Nephron (organoid): ENCODE measurements at regions not wholly inside any gene's neighbourhood (a gene's known extent, or its start where the extent isn't known, plus 50 kb on each side); places are given as distances from the start of the nearest gene placed in this dataset.

Experiments
- H3K27ac Mint-ChIP-seq, 3 experiments: 2 replicates each; pipeline ENCODE4 v1.8.0; 2020; ENCODE audit warnings: mixed read lengths in 3 of 3, mild to moderate bottlenecking in 2 of 3, moderate library complexity in 1 of 3
- H3K27me3 Mint-ChIP-seq: 2 replicates; pipeline ENCODE4 v1.8.0; 2021; ENCODE audit warnings: low read depth, mild to moderate bottlenecking, moderate library complexity, mixed read lengths
- H3K36me3 Mint-ChIP-seq: 2 replicates; pipeline ENCODE4 v1.8.0; 2020; ENCODE audit warnings: low read depth, mixed read lengths
- H3K4me1 Mint-ChIP-seq: 2 replicates; pipeline ENCODE4 v1.8.0; 2020; ENCODE audit warnings: mixed read lengths
- H3K4me3 Mint-ChIP-seq, 3 experiments: 2 replicates each; pipeline ENCODE4 v1.8.0; 2020; ENCODE audit warnings: mild to moderate bottlenecking in 3 of 3, mixed read lengths in 3 of 3, moderate library complexity in 2 of 3
- H3K9me3 Mint-ChIP-seq: 2 replicates; pipeline ENCODE4 v1.8.0; 2020; ENCODE audit warnings: mixed read lengths
- CTCF ChIP-seq, 3 experiments: fragments of 200-600 bp; sonication (generic); IDR thresholded peaks; one replicate each; pipeline ENCODE4 v1.5.0; 2021; ENCODE audit warnings: antibody characterized with exemption in 3 of 3; ENCODE audit not compliant: unreplicated experiment in 3 of 3

GRCh38 chr18:68455229-68455603, 259.7 kb downstream of the TMX3 start:
- TF ChIP-seq CTCF (IDR thresholded peaks at IDR 0.05; ENCODE audit: unreplicated experiment in 3 of 3), result no peak
- Mint-ChIP-seq H3K4me1 (no peaks in the 10 kb centered on the region), H3K36me3 (no peaks in the 10 kb centered on the region), H3K27me3 (no peaks in the 10 kb centered on the region), H3K4me3 (no peak overlapping the region), H3K9me3 (peaks cover 7% of the 10 kb centered on the region), H3K27ac (no peak overlapping the region)

GRCh38 chr18:68454511-68455228, 260.2 kb downstream of the TMX3 start:
- no peaks in the 10 kb centered on the region for H3K4me1 Mint-ChIP-seq
- no peaks in the 10 kb centered on the region for H3K27me3 Mint-ChIP-seq
- TF ChIP-seq CTCF (IDR thresholded peaks at IDR 0.05; ENCODE audit: unreplicated experiment in 3 of 3), result no peak
- H3K36me3 Mint-ChIP-seq, result no peaks in the 10 kb centered on the region
- H3K27ac Mint-ChIP-seq, result no peak overlapping the region
- no peak overlapping the region for H3K4me3 Mint-ChIP-seq
- H3K9me3 Mint-ChIP-seq, result peaks cover 7% of the 10 kb centered on the region

GRCh38 chr18:68449292-68449691, 265.6 kb downstream of the TMX3 start:
- Mint-ChIP-seq H3K4me3 (no peak overlapping the region), H3K4me1 (no peaks in the 10 kb centered on the region), H3K36me3 (no peaks in the 10 kb centered on the region), H3K27ac (no peak overlapping the region), H3K27me3 (no peaks in the 10 kb centered on the region), H3K9me3 (peaks cover 3% of the 10 kb centered on the region)
- TF ChIP-seq CTCF (IDR thresholded peaks at IDR 0.05; ENCODE audit: unreplicated experiment in 3 of 3), result no peak

- Mint-ChIP-seq H3K4me1 (no peaks in the 10 kb centered on the region), H3K27me3 (no peaks in the 10 kb centered on the region), H3K36me3 (no peaks in the 10 kb centered on the region), H3K4me3 (no peak overlapping the region), H3K27ac (no peak overlapping the region), H3K9me3 (no peaks in the 10 kb centered on the region)
- TF ChIP-seq CTCF (IDR thresholded peaks at IDR 0.05; ENCODE audit: unreplicated experiment in 3 of 3), result no peak
Measured at GRCh38 chr18:68448736-68449135, 266.2 kb downstream of the TMX3 start.

- H3K9me3 Mint-ChIP-seq, result no peaks in the 10 kb centered on the region
- H3K27ac Mint-ChIP-seq, result no peak overlapping the region
- H3K27me3 Mint-ChIP-seq, result no peaks in the 10 kb centered on the region
- H3K36me3 Mint-ChIP-seq, result no peaks in the 10 kb centered on the region
- no peaks in the 10 kb centered on the region for H3K4me1 Mint-ChIP-seq
- no peak for TF ChIP-seq CTCF (IDR thresholded peaks at IDR 0.05; ENCODE audit: unreplicated experiment in 3 of 3)
- H3K4me3 Mint-ChIP-seq, result no peak overlapping the region
Measured at GRCh38 chr18:68447286-68447685, 267.6 kb downstream of the TMX3 start.
